CD4-positive, alpha-beta T cell (primary cell): ENCODE measurements at regions not wholly inside any gene's neighbourhood (a gene's known extent, or its start where the extent isn't known, plus 50 kb on each side); places are given as distances from the start of the nearest gene placed in this dataset.

Experiments used
- ATAC-seq: fragments of 200-7000 bp; cut with Tn5 transposase; one replicate; pipeline ENCODE4 v1.10.0; 2022; ENCODE audit warnings: mild to moderate bottlenecking; ENCODE audit not compliant: poor library complexity
- CTCF ChIA-PET: fragments of 350-600 bp; sonication (Branson Sonifier 250); formaldehyde crosslinking; loops from one replicate; lab custom pipeline; 2021; ENCODE audit warnings: antibody characterized with exemption, inconsistent platforms; lab: Charles Lee
- POLR2A ChIA-PET: fragments of 350-600 bp; sonication (Branson Sonifier 250); formaldehyde crosslinking; loops from one replicate; lab custom pipeline; 2021; ENCODE audit warnings: antibody characterized with exemption, inconsistent platforms; lab: Charles Lee
- DNase-seq, 14 experiments: peaks; one replicate each; pipeline ENCODE4 v3.0.0-alpha.2; 2013 to 2020; ENCODE audit warnings: mixed read lengths in 2 of 14
- H3K27ac ChIP-seq, 2 donors: one replicate each; pipeline versions ENCODE4 v1.5.1 to v1.7.0; 2013; ENCODE audit warnings: low read length in 2 of 2, low read depth in 1 of 2, mild to moderate bottlenecking in 1 of 2
- H3K27me3 ChIP-seq, 2 experiments: 1 replicate in 1 of 2; 2 replicates in 1 of 2; pipeline versions ENCODE4 v1.6.1 to v1.7.0; 2013; ENCODE audit warnings: low read length in 2 of 2, control low read depth in 1 of 2, mild to moderate bottlenecking in 1 of 2, moderate library complexity in 1 of 2; ENCODE audit not compliant: insufficient read depth in 2 of 2, control insufficient read depth in 1 of 2
- H3K36me3 ChIP-seq: one replicate; pipeline ENCODE4 v1.6.1; 2013; ENCODE audit warnings: low read length, control low read depth; ENCODE audit not compliant: insufficient read depth
- H3K4me1 ChIP-seq: one replicate; pipeline ENCODE4 v1.6.1; 2013; ENCODE audit warnings: low read length, control low read depth; ENCODE audit not compliant: insufficient read depth
- H3K4me3 ChIP-seq: one replicate; pipeline ENCODE4 v1.5.1; 2013; ENCODE audit warnings: mild to moderate bottlenecking, low read length, moderate library complexity
- H3K9me3 ChIP-seq, 2 experiments: 1 replicate in 1 of 2; 2 replicates in 1 of 2; pipeline versions ENCODE4 v1.6.1 to v1.7.0; 2013; ENCODE audit warnings: low read length in 2 of 2, mild to moderate bottlenecking in 2 of 2, control low read depth in 1 of 2, moderate library complexity in 1 of 2; ENCODE audit not compliant: control insufficient read depth in 1 of 2, insufficient read depth in 1 of 2
- H3K27ac Mint-ChIP-seq: one replicate; pipeline ENCODE4 v1.8.0; 2020; ENCODE audit warnings: mixed read lengths
- H3K27me3 Mint-ChIP-seq: one replicate; pipeline ENCODE4 v1.8.0; 2021; ENCODE audit warnings: mixed read lengths
- H3K36me3 Mint-ChIP-seq: one replicate; pipeline ENCODE4 v1.8.0; 2021; ENCODE audit warnings: low read depth, mixed read lengths
- H3K4me1 Mint-ChIP-seq: one replicate; pipeline ENCODE4 v1.8.0; 2021; ENCODE audit warnings: low read depth, mixed read lengths
- H3K4me3 Mint-ChIP-seq: one replicate; pipeline ENCODE4 v1.8.0; 2020; ENCODE audit warnings: mild to moderate bottlenecking, mixed read lengths
- H3K9me3 Mint-ChIP-seq: one replicate; pipeline ENCODE4 v1.8.0; 2020; ENCODE audit warnings: mixed read lengths
- CTCF ChIP-seq: fragments of 200-600 bp; IDR thresholded peaks from one replicate; pipeline ENCODE4 v1.8.0; 2022; ENCODE audit warnings: antibody characterized with exemption, mild to moderate bottlenecking
- intact Hi-C, 2 experiments: fragments of 100-400 bp; cut with DNase I in 1 of 2; cut with micrococcal nuclease in 1 of 2; formaldehyde crosslinking; loops; one replicate each; pipeline versions ENCODE4 v1.15.1 to v1.9.0; 2023 to 2025; cut with DNase I, micrococcal nuclease

GRCh38 chr21:24153137-24153536 lies 1454.1 kb downstream of the MRPL39 start:
- no peak overlapping the region for H3K4me3 Mint-ChIP-seq
- H3K27me3 Mint-ChIP-seq: no peaks in the 10 kb centered on the region
- DNase-seq (no peak), ATAC-seq (no peak)
- ChIA-PET POLR2A (no interaction called here), CTCF (no interaction called here)
- H3K27ac Mint-ChIP-seq: no peak overlapping the region
- Histone ChIP-seq H3K27ac (no peak overlapping the region), H3K36me3 (no peaks in the 10 kb centered on the region), H3K27me3 (no peaks in the 10 kb centered on the region), H3K4me3 (no peak overlapping the region), H3K4me1 (no peaks in the 10 kb centered on the region), H3K9me3 (no peaks in the 10 kb centered on the region)
- intact Hi-C loops: no loop called here
- TF ChIP-seq CTCF: no peak
- H3K9me3 Mint-ChIP-seq: peaks cover 5% of the 10 kb centered on the region
- H3K36me3 Mint-ChIP-seq: no peaks in the 10 kb centered on the region
- H3K4me1 Mint-ChIP-seq: no peaks in the 10 kb centered on the region

- CTCF ChIA-PET: no interaction called here
- Histone ChIP-seq H3K36me3 (no peaks in the 10 kb centered on the region), H3K4me3 (no peak overlapping the region), H3K27ac (no peak overlapping the region), H3K4me1 (no peaks in the 10 kb centered on the region), H3K9me3 (no peaks in the 10 kb centered on the region), H3K27me3 (no peaks in the 10 kb centered on the region)
- H3K9me3 Mint-ChIP-seq: peaks cover 5% of the 10 kb centered on the region
- H3K4me1 Mint-ChIP-seq: no peaks in the 10 kb centered on the region
- no peak overlapping the region for H3K4me3 Mint-ChIP-seq
- H3K27ac Mint-ChIP-seq: no peak overlapping the region
- POLR2A ChIA-PET: no interaction called here
- no peak for TF ChIP-seq CTCF
- DNase-seq: no peak
- no peaks in the 10 kb centered on the region for H3K36me3 Mint-ChIP-seq
- ATAC-seq: no peak
- intact Hi-C loops: no loop called here
- no peaks in the 10 kb centered on the region for H3K27me3 Mint-ChIP-seq
Measured at GRCh38 chr21:24150753-24151152, 1456.5 kb downstream of the MRPL39 start.

GRCh38 chr21:24148461-24148860 lies 1458.8 kb downstream of the MRPL39 start:
- no peak for TF ChIP-seq CTCF
- ATAC-seq (no peak), DNase-seq (no peak)
- Mint-ChIP-seq H3K4me3 (no peak overlapping the region), H3K9me3 (peaks cover 5% of the 10 kb centered on the region), H3K27ac (no peak overlapping the region), H3K36me3 (no peaks in the 10 kb centered on the region), H3K27me3 (no peaks in the 10 kb centered on the region), H3K4me1 (no peaks in the 10 kb centered on the region)
- Histone ChIP-seq H3K4me1 (no peaks in the 10 kb centered on the region), H3K4me3 (no peak overlapping the region), H3K9me3 (no peaks in the 10 kb centered on the region), H3K27ac (no peak overlapping the region), H3K27me3 (no peaks in the 10 kb centered on the region), H3K36me3 (no peaks in the 10 kb centered on the region)
- POLR2A ChIA-PET: no interaction called here
- intact Hi-C loops: no loop called here
- CTCF ChIA-PET: interaction anchor here (0.9 kb wide), 1 partner anchor 10 kb away, joined by 3 read pairs; no protein-coding TSS in a partner anchor
